Keratinocyte (primary cell): ENCODE measurements at regions not wholly inside any gene's neighbourhood (a gene's known extent, or its start where the extent isn't known, plus 50 kb on each side); places are given as distances from the start of the nearest gene placed in this dataset.

Experiments used
- DNase-seq: peaks from one replicate; pipeline ENCODE4 v3.0.0-alpha.2; 2011; ENCODE audit warnings: low read depth, missing footprints, low spot score
- FAIRE-seq: peaks from 2 replicates; lab custom pipeline; 2011; peaks lifted over from hg19 to GRCh38; lab: Jason Lieb, UNC
- H2AFZ ChIP-seq: 2 replicates; pipeline ENCODE4 v1.6.0; 2012; ENCODE audit warnings: low read length, control low read depth, inconsistent platforms; ENCODE audit not compliant: control insufficient read depth
- H3K27ac ChIP-seq: 2 replicates; pipeline ENCODE4 v1.5.1; 2011; ENCODE audit warnings: low read length; ENCODE audit not compliant: control insufficient read depth, insufficient read depth
- H3K27me3 ChIP-seq: 3 replicates; pipeline ENCODE4 v1.6.0; 2011; ENCODE audit warnings: low read length; ENCODE audit not compliant: control insufficient read depth, insufficient read depth; ENCODE audit errors: extremely low read depth
- H3K36me3 ChIP-seq, 2 experiments: 2 replicates in 1 of 2; 3 replicates in 1 of 2; pipeline ENCODE4 v1.5.1; 2011; ENCODE audit warnings: low read length in 2 of 2, mild to moderate bottlenecking in 1 of 2; ENCODE audit not compliant: control insufficient read depth in 2 of 2, insufficient read depth in 2 of 2; ENCODE audit errors: extremely low read depth in 1 of 2
- H3K4me1 ChIP-seq: 3 replicates; pipeline ENCODE4 v1.5.1; 2011; ENCODE audit warnings: low read length; ENCODE audit not compliant: control insufficient read depth, insufficient read depth; ENCODE audit errors: extremely low read depth
- H3K4me2 ChIP-seq: 3 replicates; pipeline ENCODE4 v1.6.0; 2011; ENCODE audit warnings: low read depth, low read length; ENCODE audit not compliant: control insufficient read depth, insufficient read depth; ENCODE audit errors: extremely low read depth
- H3K4me3 ChIP-seq, 3 experiments: fragments of 200-600 bp in 1 of 3; sonication (generic) in 1 of 3; 2 replicates in 2 of 3; 3 replicates in 1 of 3; pipeline ENCODE4 v1.5.1; 2011 to 2016; ENCODE audit warnings: low read length in 3 of 3, mild to moderate bottlenecking in 3 of 3, control low read depth in 2 of 3, inconsistent platforms in 1 of 3, low read depth in 1 of 3, mixed read lengths in 1 of 3, mixed run types in 1 of 3, moderate library complexity in 1 of 3; ENCODE audit not compliant: control insufficient read depth in 2 of 3, insufficient read depth in 2 of 3; ENCODE audit errors: extremely low read depth in 1 of 3
- H3K79me2 ChIP-seq: 2 replicates; pipeline ENCODE4 v1.6.0; 2012; ENCODE audit warnings: low read length; ENCODE audit not compliant: control insufficient read depth, insufficient read depth
- H3K9ac ChIP-seq: 3 replicates; pipeline ENCODE4 v1.6.0; 2011; ENCODE audit warnings: low read length; ENCODE audit not compliant: control insufficient read depth, insufficient read depth; ENCODE audit errors: extremely low read depth
- H3K9me1 ChIP-seq: 3 replicates; pipeline ENCODE4 v1.6.0; 2011; ENCODE audit warnings: low read length; ENCODE audit not compliant: control insufficient read depth, insufficient read depth; ENCODE audit errors: extremely low read depth
- H3K9me3 ChIP-seq: 2 replicates; pipeline ENCODE4 v1.5.1; 2012; ENCODE audit warnings: low read depth, low read length; ENCODE audit not compliant: control insufficient read depth
- H4K20me1 ChIP-seq: 3 replicates; pipeline ENCODE4 v1.6.0; 2011; ENCODE audit warnings: low read length; ENCODE audit not compliant: control insufficient read depth, insufficient read depth; ENCODE audit errors: extremely low read depth
- EZH2 ChIP-seq: IDR thresholded peaks from one replicate; pipeline ENCODE4 v1.6.1; 2012; ENCODE audit warnings: inconsistent platforms, mild to moderate bottlenecking, low read length, moderate library complexity
- dilution Hi-C: fragments of 300-500 bp; cut with MboI; formaldehyde crosslinking; loops from one replicate; pipeline ENCODE4 v1.7.0; 2020; ENCODE audit warnings: low sequenced_read_pairs; ENCODE audit not compliant: extremely low pct_ligation_motif_present
- TF ChIP-seq, protein P1 (sequence below), 3 experiments: IDR thresholded peaks in 1 of 3; conservative IDR thresholded peaks in 1 of 3; optimal IDR thresholded peaks in 1 of 3; 2 replicates in 2 of 3; 3 replicates in 1 of 3; pipeline versions ENCODE3 to v1.5.1; 2011; ENCODE audit warnings: low read length in 3 of 3, mild to moderate bottlenecking in 3 of 3, moderate library complexity in 2 of 3, control low read depth in 1 of 3, inconsistent platforms in 1 of 3; ENCODE audit not compliant: insufficient read depth in 2 of 3; ENCODE audit errors: extremely low read depth in 1 of 3

DNA sequence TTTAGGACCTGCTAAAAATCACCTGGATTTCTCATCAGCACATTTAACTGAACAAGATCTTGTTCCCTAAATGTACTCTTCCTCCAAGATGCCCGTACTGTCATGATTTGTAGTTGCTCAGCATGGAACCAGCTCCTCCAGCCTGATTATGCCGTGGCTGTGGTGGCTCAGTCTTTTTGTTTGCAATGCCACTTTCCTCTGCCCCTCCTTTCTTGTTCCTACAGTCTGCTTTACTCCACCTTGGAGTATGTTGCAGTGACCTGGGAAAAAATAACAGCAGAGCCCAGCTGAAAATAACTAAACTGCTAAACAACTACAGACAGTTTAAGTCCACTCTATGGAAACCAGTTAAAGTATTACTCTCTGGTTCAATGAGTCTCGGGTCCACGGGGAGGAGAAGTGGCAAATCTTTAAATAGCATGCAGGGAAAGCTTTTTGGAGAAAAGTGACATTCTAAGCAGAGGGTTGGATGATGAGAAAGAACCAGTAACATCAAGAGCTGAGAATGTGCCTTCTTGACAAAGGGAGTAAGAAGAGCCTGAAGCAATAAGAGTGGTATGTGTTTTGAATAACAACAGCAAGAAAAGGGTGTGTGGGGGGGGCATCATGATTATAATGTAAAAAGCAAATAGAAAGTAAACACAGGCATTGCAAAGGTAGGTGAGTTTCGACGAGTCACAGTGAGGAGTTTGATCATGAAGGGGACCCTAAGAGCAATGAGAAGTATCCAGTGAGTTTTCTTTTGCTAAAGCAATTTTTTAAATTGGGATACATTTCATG is 225.7 kb downstream of the TMX3 start:
- no peak overlapping the region for H3K9ac ChIP-seq
- no peak overlapping the region for H3K4me2 ChIP-seq
- H3K4me1 ChIP-seq: no peaks in the 10 kb centered on the region
- peak overlapping the region; percentile 61 for H2AFZ ChIP-seq
- no peak overlapping the region for H3K4me3 ChIP-seq
- H4K20me1 ChIP-seq: no peaks in the 10 kb centered on the region
- H3K36me3 ChIP-seq: no peaks in the 10 kb centered on the region
- no peaks in the 10 kb centered on the region for H3K9me3 ChIP-seq
- H3K79me2 ChIP-seq: no peaks in the 10 kb centered on the region
- dilution Hi-C loops: no loop called here
- FAIRE-seq: no peak
- no peaks in the 10 kb centered on the region for H3K27me3 ChIP-seq
- no peak for DNase-seq
- no peak overlapping the region for H3K27ac ChIP-seq
- TF ChIP-seq EZH2: no peak
- TF ChIP-seq, protein P1, sequence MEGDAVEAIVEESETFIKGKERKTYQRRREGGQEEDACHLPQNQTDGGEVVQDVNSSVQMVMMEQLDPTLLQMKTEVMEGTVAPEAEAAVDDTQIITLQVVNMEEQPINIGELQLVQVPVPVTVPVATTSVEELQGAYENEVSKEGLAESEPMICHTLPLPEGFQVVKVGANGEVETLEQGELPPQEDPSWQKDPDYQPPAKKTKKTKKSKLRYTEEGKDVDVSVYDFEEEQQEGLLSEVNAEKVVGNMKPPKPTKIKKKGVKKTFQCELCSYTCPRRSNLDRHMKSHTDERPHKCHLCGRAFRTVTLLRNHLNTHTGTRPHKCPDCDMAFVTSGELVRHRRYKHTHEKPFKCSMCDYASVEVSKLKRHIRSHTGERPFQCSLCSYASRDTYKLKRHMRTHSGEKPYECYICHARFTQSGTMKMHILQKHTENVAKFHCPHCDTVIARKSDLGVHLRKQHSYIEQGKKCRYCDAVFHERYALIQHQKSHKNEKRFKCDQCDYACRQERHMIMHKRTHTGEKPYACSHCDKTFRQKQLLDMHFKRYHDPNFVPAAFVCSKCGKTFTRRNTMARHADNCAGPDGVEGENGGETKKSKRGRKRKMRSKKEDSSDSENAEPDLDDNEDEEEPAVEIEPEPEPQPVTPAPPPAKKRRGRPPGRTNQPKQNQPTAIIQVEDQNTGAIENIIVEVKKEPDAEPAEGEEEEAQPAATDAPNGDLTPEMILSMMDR (optimal IDR thresholded peaks at IDR 0.05 in 1 of 3, IDR thresholded peaks at IDR 0.05 in 1 of 3, conservative IDR thresholded peaks at IDR 0.05 in 1 of 3; ENCODE audit: extremely low read depth in 1 of 3, insufficient read depth in 2 of 3, low read length in 3 of 3): no peak
- H3K9me1 ChIP-seq: no peaks in the 10 kb centered on the region

DNA sequence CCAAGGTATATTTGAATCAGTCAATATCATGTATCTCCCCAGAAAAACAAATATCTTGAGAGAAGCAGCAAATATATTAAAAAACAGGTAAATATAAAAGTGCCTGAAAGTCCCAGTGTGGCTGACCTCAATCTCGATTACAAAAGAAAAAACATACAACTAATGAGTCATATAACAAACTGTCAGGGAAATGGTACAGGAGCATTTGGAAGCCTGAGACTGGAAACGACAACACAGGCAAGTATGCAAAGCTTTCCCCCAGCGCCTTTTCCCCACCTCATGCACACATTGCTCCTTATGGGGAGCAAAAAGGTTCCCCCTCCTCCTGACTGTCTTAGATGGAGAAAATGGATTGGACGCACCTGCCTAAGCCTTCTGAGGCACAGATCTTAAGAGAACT is 230.7 kb downstream of the TMX3 start:
- H3K4me2 ChIP-seq: no peak overlapping the region

More for the DNA sequence above, 230.7 kb downstream of the TMX3 start:
- H2AFZ ChIP-seq: no peak overlapping the region
- FAIRE-seq (no peak), DNase-seq (no peak)
- H3K9me1 ChIP-seq: no peaks in the 10 kb centered on the region
- H4K20me1 ChIP-seq: no peaks in the 10 kb centered on the region
- H3K4me1 ChIP-seq: no peaks in the 10 kb centered on the region
- H3K79me2 ChIP-seq: no peaks in the 10 kb centered on the region
- no peaks in the 10 kb centered on the region for H3K9me3 ChIP-seq
- no peak overlapping the region for H3K4me3 ChIP-seq
- no peak overlapping the region for H3K27ac ChIP-seq
- H3K27me3 ChIP-seq: no peaks in the 10 kb centered on the region
- no peak for TF ChIP-seq EZH2
- TF ChIP-seq, protein P1 (optimal IDR thresholded peaks at IDR 0.05 in 1 of 3, IDR thresholded peaks at IDR 0.05 in 1 of 3, conservative IDR thresholded peaks at IDR 0.05 in 1 of 3; ENCODE audit: extremely low read depth in 1 of 3, insufficient read depth in 2 of 3, low read length in 3 of 3): no peak
- dilution Hi-C loops: no loop called here
- no peaks in the 10 kb centered on the region for H3K36me3 ChIP-seq
- no peak overlapping the region for H3K9ac ChIP-seq
